Pancreas (tissue), 10 donors: ENCODE measurements at regions not wholly inside any gene's neighbourhood (a gene's known extent, or its start where the extent isn't known, plus 50 kb on each side); places are given as distances from the start of the nearest gene placed in this dataset.

ENCODE experiments used
- ATAC-seq, 4 donors: fragments of 200-7000 bp; cut with Tn5 transposase; one replicate each; pipeline versions ENCODE4 v1.8.0 to v1.9.1; 2020; ENCODE audit warnings: mild to moderate bottlenecking in 4 of 4, moderate library complexity in 4 of 4
- DNase-seq, 6 donors: peaks; one replicate each; pipeline ENCODE4 v3.0.0-alpha.2; 2020
- FAIRE-seq: peaks from 2 replicates; lab custom pipeline; 2012; peaks lifted over from hg19 to GRCh38; lab: Jason Lieb, UNC
- H3K27ac ChIP-seq, 4 donors: fragments of 200-600 bp; sonication (generic); 1 replicate in 3 of 4; 2 replicates in 1 of 4; pipeline versions ENCODE4 v1.5.0 to v1.8.0; 2020
- H3K27me3 ChIP-seq, 4 donors: fragments of 200-600 bp; one replicate each; pipeline ENCODE4 v1.8.0; 2021
- H3K36me3 ChIP-seq, 3 donors: fragments of 200-600 bp; sonication (generic) in 1 of 3; one replicate each; pipeline versions ENCODE4 v1.5.0 to v1.8.0; 2020 to 2021
- H3K4me1 ChIP-seq, 3 donors: fragments of 200-600 bp; one replicate each; pipeline ENCODE4 v1.8.0; 2021
- H3K4me3 ChIP-seq, 4 donors: fragments of 200-600 bp; sonication (generic) in 2 of 4; one replicate each; pipeline versions ENCODE4 v1.5.0 to v1.8.0; 2020 to 2021
- H3K9me3 ChIP-seq, 4 donors: fragments of 200-600 bp; one replicate each; pipeline ENCODE4 v1.8.0; 2021
- WGBS, 2 donors: extraction: QIAGEN DNeasy Blood & Tissue Kit; methylation state at CpG; one replicate each; pipeline ENCODE4 v1.1.7; 2013; 5-methylcytosine and 5-hydroxymethylcytosine counted together
- intact Hi-C, 3 donors: fragments of 100-400 bp; cut with DNase I; formaldehyde crosslinking; loops; one replicate each; pipeline versions ENCODE4 v1.11.1 to v1.14.2; 2022
- TF ChIP-seq, protein P1 (sequence below), 4 donors: fragments of 200-600 bp; sonication (generic) in 3 of 4; IDR thresholded peaks; one replicate each; pipeline versions ENCODE4 v1.5.0 to v1.8.0; 2021; ENCODE audit warnings: antibody characterized with exemption in 4 of 4
- donor health status: healthy with polysubstance abuse.
- donor health status: DM: no; HTN: no; CAD: no; lungs with moderate emphysema.
- donor health status: DM: no; HTN: no; CAD: no.
- donor health status: control.
- donor health status: control.
- donor health status: Bipolar disorder and iron deficiency.
- donor health status: DM: yes; HTN: yes; CAD: no.
- donor health status: DM: no; HTN: no; CAD: no.
- donor health status: DM: no; HTN: no; CAD: no.
- donor health status: DM: yes; HTN: yes; CAD: no.

DNA sequence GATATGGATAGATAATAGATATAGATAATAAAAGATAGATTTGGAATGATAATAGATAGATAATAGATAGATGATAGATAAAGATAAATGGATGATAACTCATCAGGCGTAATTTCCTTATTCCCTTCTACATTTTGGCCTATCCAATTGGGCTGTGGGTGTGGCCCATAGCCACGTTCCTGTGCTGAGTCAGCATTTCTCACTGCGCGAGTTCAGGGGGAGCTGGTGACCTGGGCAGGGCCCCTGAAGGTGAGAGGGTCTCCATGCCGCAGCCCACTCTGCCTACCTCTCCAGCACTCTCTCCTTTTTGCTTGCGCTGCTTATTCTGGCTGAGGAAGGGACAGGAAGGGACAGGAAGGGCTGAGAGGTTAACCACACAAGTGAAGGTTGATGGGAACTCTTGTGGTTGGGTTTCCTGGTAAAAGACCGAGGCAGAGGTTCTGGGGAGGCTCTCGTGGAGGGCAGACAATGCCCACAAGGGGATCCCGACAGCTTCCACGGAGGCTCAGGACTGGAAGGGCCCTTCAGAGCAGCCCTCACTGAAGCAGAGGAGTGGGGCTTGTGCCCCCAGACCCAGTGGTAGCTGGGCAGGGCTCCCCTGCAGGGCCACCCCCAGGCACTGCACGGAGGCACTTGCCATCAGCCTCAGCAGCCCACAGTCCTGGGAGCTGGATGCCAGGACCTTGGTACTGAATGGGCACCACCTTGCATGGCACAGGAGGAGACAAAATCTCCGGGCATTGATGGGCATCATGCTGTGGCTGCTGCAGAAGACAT, 247.3 kb upstream of the PITRM1 start:
- Histone ChIP-seq H3K27me3 (no peaks in the 10 kb centered on the region), H3K9me3 (no peaks in the 10 kb centered on the region), H3K4me1 (no peaks in the 10 kb centered on the region), H3K36me3 (no peaks in the 10 kb centered on the region), H3K27ac (no peak overlapping the region), H3K4me3 (no peak overlapping the region)
- DNase-seq (no peak), FAIRE-seq (no peak), ATAC-seq (no peak)
- intact Hi-C loops: no loop called here
- WGBS, 2 donors: 63 to 74% methylated on average over 12 of the region's 12 CpGs
- TF ChIP-seq, protein P1, sequence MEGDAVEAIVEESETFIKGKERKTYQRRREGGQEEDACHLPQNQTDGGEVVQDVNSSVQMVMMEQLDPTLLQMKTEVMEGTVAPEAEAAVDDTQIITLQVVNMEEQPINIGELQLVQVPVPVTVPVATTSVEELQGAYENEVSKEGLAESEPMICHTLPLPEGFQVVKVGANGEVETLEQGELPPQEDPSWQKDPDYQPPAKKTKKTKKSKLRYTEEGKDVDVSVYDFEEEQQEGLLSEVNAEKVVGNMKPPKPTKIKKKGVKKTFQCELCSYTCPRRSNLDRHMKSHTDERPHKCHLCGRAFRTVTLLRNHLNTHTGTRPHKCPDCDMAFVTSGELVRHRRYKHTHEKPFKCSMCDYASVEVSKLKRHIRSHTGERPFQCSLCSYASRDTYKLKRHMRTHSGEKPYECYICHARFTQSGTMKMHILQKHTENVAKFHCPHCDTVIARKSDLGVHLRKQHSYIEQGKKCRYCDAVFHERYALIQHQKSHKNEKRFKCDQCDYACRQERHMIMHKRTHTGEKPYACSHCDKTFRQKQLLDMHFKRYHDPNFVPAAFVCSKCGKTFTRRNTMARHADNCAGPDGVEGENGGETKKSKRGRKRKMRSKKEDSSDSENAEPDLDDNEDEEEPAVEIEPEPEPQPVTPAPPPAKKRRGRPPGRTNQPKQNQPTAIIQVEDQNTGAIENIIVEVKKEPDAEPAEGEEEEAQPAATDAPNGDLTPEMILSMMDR (IDR thresholded peaks at IDR 0.05): no peak

DNA sequence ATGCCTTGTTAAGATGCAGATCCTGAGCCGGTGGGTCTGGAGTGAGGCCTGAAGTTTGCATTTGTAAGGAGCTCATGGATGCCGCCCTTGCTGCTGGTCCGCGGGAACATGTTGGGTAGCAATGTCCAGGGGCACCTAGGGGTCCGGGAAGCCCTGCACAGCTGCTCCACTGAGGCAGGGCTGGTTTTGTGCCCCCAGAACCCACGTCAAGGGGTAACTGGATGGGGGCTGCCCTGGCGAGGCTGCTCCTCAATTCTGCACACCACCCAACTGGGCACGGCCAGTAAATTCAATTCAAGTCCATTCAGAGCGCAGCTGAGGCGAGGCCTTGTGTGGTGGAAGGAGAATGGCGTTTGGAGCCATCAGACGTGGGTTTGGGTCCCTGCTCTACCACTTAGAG, 246.3 kb upstream of the PITRM1 start:
- Histone ChIP-seq H3K4me3 (no peak overlapping the region), H3K36me3 (no peaks in the 10 kb centered on the region), H3K27ac (peak overlapping the region in 1 of 4 donors; percentile 1), H3K27me3 (no peaks in the 10 kb centered on the region), H3K9me3 (no peaks in the 10 kb centered on the region), H3K4me1 (no peaks in the 10 kb centered on the region)
- 69 to 74% methylated on average over 12 of the region's 12 CpGs for WGBS, 2 donors
- TF ChIP-seq, protein P1 (IDR thresholded peaks at IDR 0.05): no peak
- FAIRE-seq (no peak), DNase-seq (no peak), ATAC-seq (no peak)
- intact Hi-C loops: no loop called here

DNA sequence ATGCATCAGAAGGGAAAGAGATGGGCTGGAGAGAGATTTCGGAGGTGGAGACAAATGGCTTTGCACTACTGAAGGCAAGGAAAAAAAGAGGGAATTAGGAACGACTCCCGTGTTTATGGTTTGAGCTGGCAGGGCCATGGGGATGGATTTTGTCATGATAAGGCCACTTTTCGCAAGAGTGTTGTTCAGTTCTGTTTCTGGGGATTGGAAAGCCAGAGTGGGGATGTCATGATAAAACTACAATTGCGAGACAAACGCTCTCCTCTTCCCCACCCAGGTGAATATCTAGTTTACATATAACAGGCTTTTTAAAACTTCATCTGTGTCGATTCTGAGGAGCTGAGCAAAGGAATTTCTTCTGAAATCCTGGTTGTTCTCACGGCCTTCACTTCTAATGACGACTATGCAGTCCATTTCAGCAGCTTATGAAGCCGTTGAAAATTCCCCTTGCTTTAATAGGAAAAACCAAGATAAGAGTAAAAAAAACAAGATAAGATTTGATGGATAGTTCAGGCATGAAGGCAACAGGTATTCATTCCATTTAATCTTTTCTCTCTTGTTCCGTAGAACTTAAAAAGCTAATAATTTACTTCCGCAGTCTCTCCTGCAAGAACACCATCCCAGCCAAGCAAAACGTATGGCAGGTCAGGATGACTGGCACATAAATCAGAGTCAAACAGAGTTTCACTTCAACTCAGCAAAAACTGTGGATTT, 245.6 kb upstream of the PITRM1 start:
- Histone ChIP-seq H3K36me3 (no peaks in the 10 kb centered on the region), H3K4me1 (no peaks in the 10 kb centered on the region), H3K4me3 (no peak overlapping the region), H3K9me3 (no peaks in the 10 kb centered on the region), H3K27ac (peak overlapping the region in 3 of 4 donors; percentile 24 to 55 (median 40)), H3K27me3 (no peaks in the 10 kb centered on the region)
- no peak for FAIRE-seq
- intact Hi-C loops: no loop called here
- ATAC-seq: peak in 2 of 4 donors; percentile 47 to 69
- DNase-seq: no peak
- WGBS, 2 donors: 30 to 36% methylated on average over 13 of the region's 13 CpGs
- TF ChIP-seq, protein P1 (IDR thresholded peaks at IDR 0.05): no peak

DNA sequence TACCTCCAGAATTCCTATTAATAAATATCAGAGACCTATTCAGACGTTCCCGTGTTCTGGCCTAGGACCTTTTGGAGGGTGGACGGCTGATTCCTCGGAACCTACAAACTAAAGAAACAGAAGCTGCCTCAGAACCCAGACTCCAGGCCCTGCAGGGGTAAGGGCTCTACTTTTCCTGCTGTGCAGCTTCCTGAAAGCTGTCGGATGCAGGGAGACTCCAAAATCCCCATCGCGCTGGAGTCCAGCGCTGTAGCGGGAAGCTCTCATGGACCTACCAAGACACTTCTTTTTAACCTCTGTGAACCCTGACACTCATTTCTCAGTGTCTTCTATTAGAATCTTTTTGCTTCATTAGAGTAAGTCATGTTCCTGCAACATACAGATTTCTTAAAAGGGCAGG, 244.5 kb upstream of the PITRM1 start:
- Histone ChIP-seq H3K36me3 (no peaks in the 10 kb centered on the region), H3K27me3 (no peaks in the 10 kb centered on the region), H3K9me3 (no peaks in the 10 kb centered on the region), H3K4me3 (no peak overlapping the region), H3K4me1 (no peaks in the 10 kb centered on the region), H3K27ac (no peak overlapping the region)
- intact Hi-C loops: no loop called here
- WGBS, 2 donors: 81 to 95% methylated on average over 9 of the region's 9 CpGs
- TF ChIP-seq, protein P1 (IDR thresholded peaks at IDR 0.05): no peak
- FAIRE-seq (no peak), DNase-seq (no peak), ATAC-seq (no peak)
